ENCODE measurements at regions not wholly inside any gene's neighbourhood (a gene's known extent, or its start where the extent isn't known, plus 50 kb on each side); places are given as distances from the start of the nearest gene placed in this dataset.
"Not testable (repeated sequence)": the region's sequence is repeated elsewhere in the genome, so short reads cannot be mapped to it uniquely, and the experiment has no call there.

DNA sequence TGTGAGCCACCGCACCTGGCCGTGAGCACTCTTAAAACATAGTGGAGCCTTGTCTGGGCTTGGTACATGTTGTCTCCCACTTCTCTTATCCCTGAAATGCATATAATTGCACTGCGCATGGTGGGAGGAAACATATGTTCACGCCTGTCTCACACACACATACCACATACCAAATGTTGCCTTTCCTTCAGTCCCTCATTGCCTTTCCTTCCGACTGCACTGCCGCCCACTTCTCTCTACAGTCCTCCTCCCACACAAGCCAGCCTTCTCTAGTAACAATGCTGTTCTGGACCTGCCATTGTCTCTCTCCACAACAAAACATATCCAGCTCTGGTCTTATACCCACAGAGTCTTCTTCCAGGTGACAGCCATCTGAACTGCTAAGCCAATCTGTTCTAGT lies 88.3 kb upstream of the PTHLH start:
- no peak for DNase-seq (ENCODE audit: low read depth)

DNA sequence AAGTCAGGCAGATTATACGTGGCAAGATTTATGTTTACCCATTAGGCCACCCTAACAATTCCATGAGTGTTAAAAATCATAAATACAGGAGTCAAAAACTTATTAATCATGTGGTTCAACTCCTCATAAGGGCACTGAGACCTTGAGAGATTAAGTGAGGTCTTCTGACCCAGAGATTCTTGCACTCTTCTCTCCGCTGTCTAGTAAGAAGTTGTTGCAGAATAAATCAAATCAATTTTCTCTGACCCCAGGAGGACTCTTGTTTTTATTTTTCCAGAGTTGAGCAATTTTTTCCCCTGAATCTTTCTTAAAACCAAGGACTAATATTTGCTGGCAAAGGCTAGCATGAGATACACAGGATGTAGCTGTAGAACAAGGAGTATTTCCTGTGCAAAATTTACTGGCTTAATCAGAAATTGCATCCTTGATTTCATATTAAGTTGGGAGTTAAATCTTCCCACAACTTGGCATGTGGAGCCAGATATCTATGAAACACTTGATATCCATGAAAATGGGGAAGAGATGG lies 90.9 kb upstream of the PTHLH start:
- DNase-seq (ENCODE audit: low read depth) = peak; percentile 25

DNA sequence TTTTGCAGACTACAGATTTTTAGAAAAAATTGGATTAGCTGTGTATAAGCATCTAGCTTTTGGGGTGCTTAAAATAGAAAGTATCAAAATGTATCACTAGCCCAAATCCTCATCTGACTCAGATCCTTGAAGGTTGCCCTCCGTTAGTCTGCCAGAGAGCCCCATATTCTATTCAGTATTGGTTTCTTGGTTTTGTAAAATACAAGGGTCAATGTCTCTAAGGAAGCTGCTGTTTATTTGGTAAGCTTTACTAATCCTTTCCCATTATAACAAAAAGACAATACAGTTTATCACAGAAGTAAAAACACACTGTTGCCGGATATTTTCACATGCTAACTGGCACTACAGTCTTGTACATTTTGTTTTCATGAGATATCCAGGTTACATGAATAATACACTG lies 92.8 kb upstream of the PTHLH start:
- DNase-seq (ENCODE audit: low read depth) = no peak

- no peak for DNase-seq (ENCODE audit: low read depth)
These were observed 93.5 kb upstream of the PTHLH start for GRCh38 chr12:28065889-28066630.

- DNase-seq (ENCODE audit: low read depth) = no peak
These were observed 94.3 kb upstream of the PTHLH start for GRCh38 chr12:28066879-28067278.

DNA sequence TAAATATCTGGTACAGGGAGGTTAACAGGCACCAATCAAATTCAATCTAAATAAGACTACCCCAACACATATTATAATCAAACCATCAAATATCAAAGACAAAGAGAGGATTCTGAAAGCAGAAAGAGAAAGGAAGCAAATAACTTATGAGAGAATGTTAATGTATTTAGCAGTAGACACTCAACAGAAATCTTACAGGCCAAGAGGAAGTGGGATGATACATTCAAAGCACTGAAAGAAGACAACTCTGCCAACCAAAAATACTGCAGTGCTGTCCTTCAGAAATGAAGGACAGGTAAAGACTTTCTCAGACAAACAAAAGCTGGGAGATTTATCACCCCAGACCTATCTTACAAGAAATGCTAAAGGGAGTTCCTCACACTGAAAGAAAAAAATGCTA lies 95.9 kb upstream of the PTHLH start:
- no peak for DNase-seq (ENCODE audit: low read depth)

DNA sequence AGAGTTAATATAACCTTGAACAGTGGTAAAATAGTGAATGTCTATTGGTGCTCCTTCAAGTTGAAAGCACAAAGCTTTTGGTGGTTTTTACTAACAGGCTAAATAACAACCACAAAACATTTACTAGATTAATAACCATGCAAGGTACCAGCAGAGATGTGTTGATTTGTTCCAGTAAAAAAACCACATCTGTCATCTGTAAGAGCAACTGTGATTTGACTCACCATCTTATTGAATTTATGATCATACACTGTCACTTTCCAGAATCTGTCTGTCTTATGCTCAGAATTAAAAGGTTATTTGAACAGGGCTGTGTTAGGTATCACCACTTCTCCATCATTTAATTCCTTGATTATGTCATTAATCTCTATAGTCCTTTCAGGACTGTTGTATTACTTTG lies 107.0 kb upstream of the PTHLH start:
- no peak for DNase-seq (ENCODE audit: low read depth)

- DNase-seq (ENCODE audit: low read depth) = no peak
These were observed 108.2 kb upstream of the CCDC91 start for GRCh38 chr12:28082096-28082495.

GRCh38 chr12:28083840-28084678 lies 106.2 kb upstream of the CCDC91 start:
- DNase-seq (ENCODE audit: low read depth) = no peak

DNA sequence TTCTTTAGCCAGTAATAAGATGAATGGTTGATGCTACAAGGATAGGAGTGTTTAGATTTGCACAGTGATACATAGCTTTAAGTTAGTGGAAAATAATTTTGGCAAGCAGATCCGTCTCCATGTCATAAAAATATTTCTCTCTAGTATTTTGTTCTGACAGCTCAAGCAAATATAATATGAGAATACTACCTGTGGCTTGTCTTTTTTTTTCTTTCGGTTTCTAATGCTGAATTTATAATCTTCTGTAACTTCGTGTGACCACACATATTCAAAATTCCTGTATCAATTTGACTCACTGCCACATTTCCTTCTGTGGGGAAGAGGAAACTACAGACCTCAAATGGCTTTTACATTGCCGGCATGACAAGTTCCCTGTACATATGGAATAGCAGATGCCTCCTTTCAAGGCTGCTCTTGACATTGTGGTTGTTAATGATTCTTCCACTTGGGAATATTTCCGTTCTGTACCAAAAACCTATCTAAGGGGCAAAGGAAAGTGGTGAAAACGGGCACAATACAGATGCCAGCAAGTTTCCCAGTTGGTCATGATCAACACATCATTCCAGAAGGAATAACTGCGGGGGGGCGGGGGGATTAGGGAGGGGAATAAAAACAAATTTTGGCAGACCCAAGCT lies 103.6 kb upstream of the CCDC91 start:
- DNase-seq (ENCODE audit: low read depth) = no peak

- no peak for DNase-seq (ENCODE audit: low read depth)
These were observed 101.5 kb upstream of the CCDC91 start for GRCh38 chr12:28088566-28089272.

DNA sequence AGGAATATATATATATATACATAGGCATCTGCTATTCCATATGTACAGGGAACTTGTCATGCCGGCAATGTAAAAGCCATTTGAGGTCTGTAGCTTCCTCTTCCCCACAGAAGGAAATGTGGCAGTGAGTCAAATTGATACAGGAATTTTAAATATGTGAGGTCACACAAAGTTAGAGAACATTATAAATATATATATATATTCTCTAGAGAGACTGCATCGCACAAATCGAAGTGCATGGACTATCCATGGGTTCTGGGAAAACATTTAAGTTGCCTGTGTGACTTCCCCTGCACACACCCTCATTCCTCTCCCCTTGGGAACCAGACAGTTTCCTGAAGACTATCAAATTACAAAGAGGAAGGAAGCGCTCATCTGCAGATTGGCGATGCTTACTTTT lies 100.9 kb upstream of the CCDC91 start:
- no peak for DNase-seq (ENCODE audit: low read depth)

DNA sequence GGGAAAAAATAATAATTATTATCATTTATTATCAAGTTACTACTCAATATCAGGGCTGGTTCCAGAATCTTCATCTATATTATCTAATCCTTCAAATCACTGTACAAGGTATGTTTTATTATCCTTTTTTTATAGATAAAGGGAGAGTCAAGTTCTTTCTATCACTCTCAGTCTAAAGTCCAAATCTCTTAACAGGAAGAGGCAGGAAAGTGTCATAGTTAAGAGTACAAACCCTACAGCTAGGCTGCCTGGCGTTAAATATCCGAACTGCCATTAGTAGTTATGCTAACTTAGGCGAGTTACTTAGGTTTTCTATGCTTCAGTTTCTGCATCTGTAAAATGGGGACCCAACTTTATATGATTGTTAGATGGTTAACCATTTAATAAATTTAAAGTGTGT lies 99.4 kb upstream of the CCDC91 start:
- no peak for DNase-seq (ENCODE audit: low read depth)

- no peak for DNase-seq (ENCODE audit: low read depth)
These were observed 97.9 kb upstream of the CCDC91 start for GRCh38 chr12:28092396-28092795.

DNA sequence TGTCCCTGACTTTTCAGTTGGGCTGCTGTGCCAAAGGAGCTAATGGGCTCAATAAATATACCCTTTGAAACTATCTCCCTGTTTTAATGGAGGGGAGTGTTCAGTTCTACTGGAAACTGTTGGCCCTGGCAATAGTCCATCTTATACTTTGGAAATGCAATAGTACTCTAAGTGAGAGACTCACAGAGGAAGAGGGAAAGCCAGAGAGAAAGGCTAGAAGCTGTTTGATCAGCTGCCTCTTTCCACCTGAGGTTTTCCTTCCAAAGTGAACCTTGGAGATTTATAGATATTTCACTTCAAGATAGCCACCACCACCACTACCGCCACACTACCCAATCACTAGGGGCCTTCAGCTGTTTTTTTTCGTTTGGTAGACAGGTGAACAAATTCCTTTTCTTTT lies 93.6 kb upstream of the CCDC91 start:
- DNase-seq (ENCODE audit: low read depth) = no peak

DNA sequence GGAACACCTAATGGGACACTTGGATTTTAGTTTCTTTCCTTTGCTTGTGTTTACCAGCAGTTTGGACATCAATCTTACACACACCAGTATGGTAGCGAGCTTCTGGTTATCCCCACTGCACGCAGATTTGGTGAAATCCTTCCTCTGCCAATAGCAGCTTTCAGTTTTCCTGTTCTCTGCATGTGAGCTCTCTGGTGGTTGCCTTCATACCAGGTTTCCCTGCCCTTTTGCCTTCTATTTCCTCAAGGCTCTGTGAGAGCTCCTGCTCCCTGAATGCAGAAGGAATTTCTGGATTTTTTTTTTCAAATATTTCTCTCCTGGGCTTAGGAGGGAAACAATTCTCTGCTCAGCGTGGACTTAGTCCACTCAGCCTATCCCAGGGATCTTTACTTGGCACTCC lies 93.0 kb upstream of the CCDC91 start:
- no peak for DNase-seq (ENCODE audit: low read depth)

- DNase-seq (ENCODE audit: low read depth) = not testable (repeated sequence)
These were observed 91.0 kb upstream of the CCDC91 start for GRCh38 chr12:28099245-28099644.

GRCh38 chr12:28099871-28100270 lies 90.4 kb upstream of the CCDC91 start:
- DNase-seq (ENCODE audit: low read depth) = no peak

DNA sequence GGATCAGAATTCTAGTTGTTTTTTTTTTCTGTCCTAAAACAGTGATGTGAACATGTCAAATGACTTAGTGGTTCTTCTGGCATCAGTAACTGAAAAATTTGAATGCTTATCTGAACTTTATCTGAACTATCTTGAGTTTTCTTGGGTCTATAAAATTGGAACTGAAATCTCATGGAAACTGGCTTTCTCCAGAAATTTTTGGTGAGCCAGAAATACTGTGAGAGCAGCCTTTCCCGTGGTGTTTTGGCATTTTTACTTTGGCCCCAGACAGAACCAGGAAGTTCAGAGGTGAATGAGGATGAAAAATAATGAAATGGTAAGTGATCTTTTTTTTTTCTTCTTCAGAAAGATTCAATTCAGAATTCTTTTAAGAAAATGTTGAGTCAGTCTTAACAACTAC lies 89.5 kb upstream of the CCDC91 start:
- DNase-seq (ENCODE audit: low read depth) = no peak

- no peak for DNase-seq (ENCODE audit: low read depth)
These were observed 85.9 kb upstream of the CCDC91 start for GRCh38 chr12:28104316-28104715.

DNA sequence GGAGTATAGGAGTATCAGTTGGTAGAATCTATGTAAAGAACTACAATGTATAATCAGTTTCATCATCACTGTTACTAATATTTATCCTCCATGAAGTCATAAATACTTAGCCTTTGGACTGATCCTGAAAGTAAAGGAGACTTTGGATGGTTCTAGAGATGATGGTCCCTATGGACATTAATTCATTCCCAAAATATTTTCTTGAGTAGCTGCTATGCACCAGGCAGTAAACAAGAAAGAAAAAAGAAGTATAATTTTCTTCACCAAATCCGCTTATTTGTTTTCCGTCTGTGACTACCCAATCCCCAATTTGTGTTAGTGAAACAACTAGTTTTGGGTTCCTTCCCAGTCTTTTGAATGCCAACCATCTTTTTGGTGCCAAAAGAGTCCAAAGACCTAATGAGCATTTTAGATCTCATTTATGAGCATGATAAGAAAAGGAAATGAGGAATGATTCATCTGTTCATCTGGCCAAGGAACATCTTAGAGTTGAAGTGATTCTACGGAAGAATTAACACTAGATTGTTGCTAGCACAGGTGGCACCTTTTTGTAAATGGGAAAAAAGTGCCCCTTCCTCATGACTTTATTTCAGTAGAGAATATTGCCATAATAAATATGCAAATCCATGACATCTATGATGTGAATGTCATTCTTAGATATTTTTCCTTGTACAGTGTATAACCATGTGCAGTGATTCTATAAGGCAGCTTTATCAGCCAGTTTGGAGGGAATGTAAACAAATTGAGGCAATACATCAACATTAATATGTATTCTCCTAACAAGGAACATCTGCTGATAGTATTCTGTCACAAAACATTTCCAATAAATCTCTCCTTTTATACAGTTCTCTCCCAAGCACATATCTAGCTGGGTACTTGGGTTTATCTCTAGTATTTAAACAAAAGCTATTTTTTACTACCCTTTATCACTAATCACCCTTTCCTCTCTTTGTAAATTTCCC lies 85.1 kb upstream of the CCDC91 start:
- no peak for DNase-seq (ENCODE audit: low read depth)
